SK-N-SH treated with all-trans-retinoic acid at 6 μM for 48 hours (cell line): ENCODE measurements at regions not wholly inside any gene's neighbourhood (a gene's known extent, or its start where the extent isn't known, plus 50 kb on each side); places are given as distances from the start of the nearest gene placed in this dataset.

Experiments used
- ATAC-seq: fragments of 200-7000 bp; cut with Tn5 transposase; 3 replicates; pipeline ENCODE4 v1.9.1; 2020; ENCODE audit warnings: mild to moderate bottlenecking, moderate library complexity
- ARNTL ChIP-seq: fragments of 450-650 bp; formaldehyde crosslinking; IDR thresholded peaks from 2 replicates; pipeline ENCODE4 v1.5.0; 2020; ENCODE audit warnings: low read depth, mild to moderate bottlenecking, moderate library complexity, borderline replicate concordance
- BACH2 ChIP-seq: fragments of 250-450 bp; sonication (Bioruptor Pico); IDR thresholded peaks from 2 replicates; pipeline ENCODE4 v1.9.0; 2021; ENCODE audit warnings: mild to moderate bottlenecking, borderline replicate concordance
- ESRRG ChIP-seq: fragments of 250-450 bp; sonication (Bioruptor Pico); IDR thresholded peaks from 2 replicates; pipeline ENCODE4 v1.6.1; 2021; ENCODE audit warnings: mild to moderate bottlenecking
- GLIS3 ChIP-seq: fragments of 250-450 bp; sonication (Bioruptor Pico); IDR thresholded peaks from 2 replicates; pipeline ENCODE4 v1.5.0; 2020; ENCODE audit warnings: mild to moderate bottlenecking, moderate library complexity
- ISL1 ChIP-seq: fragments of 250-450 bp; sonication (Bioruptor Pico); IDR thresholded peaks from 2 replicates; pipeline ENCODE4 v2.1.2; 2022; ENCODE audit warnings: mild to moderate bottlenecking, moderate library complexity
- OSR1 ChIP-seq: fragments of 250-450 bp; sonication (Bioruptor Pico); IDR thresholded peaks from 2 replicates; pipeline ENCODE4 v1.8.0; 2022; ENCODE audit warnings: moderate library complexity, mild to moderate bottlenecking, inconsistent platforms
- PPARA ChIP-seq: fragments of 250-450 bp; sonication (Bioruptor Pico); IDR thresholded peaks from 2 replicates; pipeline ENCODE4 v1.5.0; 2020; ENCODE audit warnings: mild to moderate bottlenecking, borderline replicate concordance
- RARB ChIP-seq: fragments of 250-450 bp; sonication (Bioruptor Pico); IDR thresholded peaks from 2 replicates; pipeline ENCODE4 v1.8.0; 2021; ENCODE audit warnings: mild to moderate bottlenecking, moderate library complexity
- SNAI2 ChIP-seq: fragments of 250-450 bp; sonication (Bioruptor Pico); IDR thresholded peaks from 2 replicates; pipeline ENCODE4 v1.5.0; 2020; ENCODE audit warnings: mild to moderate bottlenecking, moderate library complexity
- TCF4 ChIP-seq: fragments of 250-450 bp; sonication (Bioruptor Pico); IDR thresholded peaks from 2 replicates; pipeline ENCODE4 v1.8.0; 2021; ENCODE audit warnings: mild to moderate bottlenecking, moderate library complexity, borderline replicate concordance
- TOX ChIP-seq: fragments of 250-450 bp; sonication (Bioruptor Pico); IDR thresholded peaks from 2 replicates; pipeline ENCODE4 v1.8.0; 2021; ENCODE audit warnings: mild to moderate bottlenecking, moderate library complexity, borderline replicate concordance
- ZC3H10 ChIP-seq: fragments of 250-450 bp; sonication (Bioruptor Pico); IDR thresholded peaks from 2 replicates; pipeline ENCODE4 v1.5.1; 2021; ENCODE audit warnings: mild to moderate bottlenecking, moderate library complexity
- ZFP3 ChIP-seq: fragments of 250-450 bp; sonication (Bioruptor Pico); IDR thresholded peaks from 2 replicates; pipeline ENCODE4 v1.5.0; 2020; ENCODE audit warnings: mild to moderate bottlenecking, moderate library complexity
- ZFP30 ChIP-seq: fragments of 450-650 bp; formaldehyde crosslinking; IDR thresholded peaks from 2 replicates; pipeline ENCODE4 v1.5.0; 2022; ENCODE audit warnings: mild to moderate bottlenecking, moderate library complexity
- ZNF565 ChIP-seq: fragments of 450-650 bp; formaldehyde crosslinking; conservative IDR thresholded peaks from 2 replicates; pipeline ENCODE4 v1.5.0; 2020; ENCODE audit warnings: low read depth, mild to moderate bottlenecking, moderate library complexity
- ZNF8 ChIP-seq: fragments of 450-650 bp; formaldehyde crosslinking; IDR thresholded peaks from 2 replicates; pipeline ENCODE4 v1.5.0; 2020; ENCODE audit warnings: mild to moderate bottlenecking, moderate library complexity
- TF ChIP-seq, protein P1 (sequence below): fragments of 250-450 bp; sonication (Bioruptor Pico); IDR thresholded peaks from 2 replicates; pipeline ENCODE4 v1.5.1; 2021; ENCODE audit warnings: mild to moderate bottlenecking, moderate library complexity
- TF ChIP-seq, protein P2 (sequence below): fragments of 250-450 bp; sonication (Bioruptor Pico); IDR thresholded peaks from 2 replicates; pipeline ENCODE4 v1.8.0; 2020; ENCODE audit warnings: mild to moderate bottlenecking, moderate library complexity, borderline replicate concordance
- TF ChIP-seq, protein P3 (sequence below): fragments of 250-450 bp; sonication (Bioruptor Pico); IDR thresholded peaks from 2 replicates; pipeline ENCODE4 v1.8.0; 2021; ENCODE audit warnings: low read depth, mild to moderate bottlenecking, moderate library complexity, borderline replicate concordance
- TF ChIP-seq, protein P4 (sequence below): fragments of 250-450 bp; sonication (Bioruptor Pico); IDR thresholded peaks from 2 replicates; pipeline ENCODE4 v1.5.1; 2020; ENCODE audit warnings: low read depth, mild to moderate bottlenecking, moderate library complexity
- TF ChIP-seq, protein P5 (sequence below): fragments of 250-450 bp; sonication (Bioruptor Pico); IDR thresholded peaks from 2 replicates; pipeline ENCODE4 v1.5.0; 2020; ENCODE audit warnings: mild to moderate bottlenecking, moderate library complexity

DNA sequence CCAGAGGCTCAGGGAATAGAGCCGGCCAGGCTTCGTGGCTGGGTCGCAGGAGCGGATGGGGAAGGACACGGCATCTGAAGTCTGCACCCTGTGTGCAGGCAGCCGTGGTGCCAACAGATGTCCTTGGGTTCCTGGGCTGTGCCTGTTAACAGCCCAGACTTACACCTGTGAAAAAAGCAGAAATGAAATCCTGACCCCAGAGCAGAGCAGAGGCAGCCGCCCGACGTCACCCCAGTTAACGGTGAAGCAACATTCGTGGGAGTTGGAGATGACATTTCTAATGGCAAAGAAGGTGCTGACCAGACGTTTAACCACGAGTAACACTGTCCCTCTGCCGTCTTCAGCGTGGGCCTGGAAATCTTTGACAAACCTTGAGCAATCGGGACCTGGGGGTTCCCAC lies 200.3 kb upstream of the DIO3 start:
- TF ChIP-seq ZC3H10 (CRISPR knock-in tag): no peak
- TF ChIP-seq, protein P1, sequence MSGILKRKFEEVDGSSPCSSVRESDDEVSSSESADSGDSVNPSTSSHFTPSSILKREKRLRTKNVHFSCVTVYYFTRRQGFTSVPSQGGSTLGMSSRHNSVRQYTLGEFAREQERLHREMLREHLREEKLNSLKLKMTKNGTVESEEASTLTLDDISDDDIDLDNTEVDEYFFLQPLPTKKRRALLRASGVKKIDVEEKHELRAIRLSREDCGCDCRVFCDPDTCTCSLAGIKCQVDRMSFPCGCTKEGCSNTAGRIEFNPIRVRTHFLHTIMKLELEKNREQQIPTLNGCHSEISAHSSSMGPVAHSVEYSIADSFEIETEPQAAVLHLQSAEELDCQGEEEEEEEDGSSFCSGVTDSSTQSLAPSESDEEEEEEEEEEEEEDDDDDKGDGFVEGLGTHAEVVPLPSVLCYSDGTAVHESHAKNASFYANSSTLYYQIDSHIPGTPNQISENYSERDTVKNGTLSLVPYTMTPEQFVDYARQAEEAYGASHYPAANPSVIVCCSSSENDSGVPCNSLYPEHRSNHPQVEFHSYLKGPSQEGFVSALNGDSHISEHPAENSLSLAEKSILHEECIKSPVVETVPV (CRISPR knock-in tag): no peak
- TF ChIP-seq ZFP3 (CRISPR knock-in tag): no peak
- TF ChIP-seq BACH2 (CRISPR knock-in tag): no peak
- TF ChIP-seq ARNTL (CRISPR knock-in tag): no peak
- no peak for TF ChIP-seq GLIS3 (CRISPR knock-in tag)
- TF ChIP-seq, protein P2, sequence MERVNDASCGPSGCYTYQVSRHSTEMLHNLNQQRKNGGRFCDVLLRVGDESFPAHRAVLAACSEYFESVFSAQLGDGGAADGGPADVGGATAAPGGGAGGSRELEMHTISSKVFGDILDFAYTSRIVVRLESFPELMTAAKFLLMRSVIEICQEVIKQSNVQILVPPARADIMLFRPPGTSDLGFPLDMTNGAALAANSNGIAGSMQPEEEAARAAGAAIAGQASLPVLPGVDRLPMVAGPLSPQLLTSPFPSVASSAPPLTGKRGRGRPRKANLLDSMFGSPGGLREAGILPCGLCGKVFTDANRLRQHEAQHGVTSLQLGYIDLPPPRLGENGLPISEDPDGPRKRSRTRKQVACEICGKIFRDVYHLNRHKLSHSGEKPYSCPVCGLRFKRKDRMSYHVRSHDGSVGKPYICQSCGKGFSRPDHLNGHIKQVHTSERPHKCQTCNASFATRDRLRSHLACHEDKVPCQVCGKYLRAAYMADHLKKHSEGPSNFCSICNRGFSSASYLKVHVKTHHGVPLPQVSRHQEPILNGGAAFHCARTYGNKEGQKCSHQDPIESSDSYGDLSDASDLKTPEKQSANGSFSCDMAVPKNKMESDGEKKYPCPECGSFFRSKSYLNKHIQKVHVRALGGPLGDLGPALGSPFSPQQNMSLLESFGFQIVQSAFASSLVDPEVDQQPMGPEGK: no peak
- no peak for TF ChIP-seq ISL1
- no peak for TF ChIP-seq OSR1 (CRISPR knock-in tag)
- TF ChIP-seq ESRRG (CRISPR knock-in tag): no peak
- TF ChIP-seq, protein P3, sequence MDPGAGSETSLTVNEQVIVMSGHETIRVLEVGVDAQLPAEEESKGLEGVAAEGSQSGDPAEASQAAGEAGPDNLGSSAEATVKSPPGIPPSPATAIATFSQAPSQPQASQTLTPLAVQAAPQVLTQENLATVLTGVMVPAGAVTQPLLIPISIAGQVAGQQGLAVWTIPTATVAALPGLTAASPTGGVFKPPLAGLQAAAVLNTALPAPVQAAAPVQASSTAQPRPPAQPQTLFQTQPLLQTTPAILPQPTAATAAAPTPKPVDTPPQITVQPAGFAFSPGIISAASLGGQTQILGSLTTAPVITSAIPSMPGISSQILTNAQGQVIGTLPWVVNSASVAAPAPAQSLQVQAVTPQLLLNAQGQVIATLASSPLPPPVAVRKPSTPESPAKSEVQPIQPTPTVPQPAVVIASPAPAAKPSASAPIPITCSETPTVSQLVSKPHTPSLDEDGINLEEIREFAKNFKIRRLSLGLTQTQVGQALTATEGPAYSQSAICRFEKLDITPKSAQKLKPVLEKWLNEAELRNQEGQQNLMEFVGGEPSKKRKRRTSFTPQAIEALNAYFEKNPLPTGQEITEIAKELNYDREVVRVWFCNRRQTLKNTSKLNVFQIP (CRISPR knock-in tag): no peak
- no peak for TF ChIP-seq PPARA (CRISPR knock-in tag)
- TF ChIP-seq SNAI2 (CRISPR knock-in tag): no peak
- TF ChIP-seq TOX (CRISPR knock-in tag): no peak
- no peak for TF ChIP-seq ZFP30 (CRISPR knock-in tag)
- no peak for TF ChIP-seq TCF4 (CRISPR knock-in tag)
- ATAC-seq: no peak

DNA sequence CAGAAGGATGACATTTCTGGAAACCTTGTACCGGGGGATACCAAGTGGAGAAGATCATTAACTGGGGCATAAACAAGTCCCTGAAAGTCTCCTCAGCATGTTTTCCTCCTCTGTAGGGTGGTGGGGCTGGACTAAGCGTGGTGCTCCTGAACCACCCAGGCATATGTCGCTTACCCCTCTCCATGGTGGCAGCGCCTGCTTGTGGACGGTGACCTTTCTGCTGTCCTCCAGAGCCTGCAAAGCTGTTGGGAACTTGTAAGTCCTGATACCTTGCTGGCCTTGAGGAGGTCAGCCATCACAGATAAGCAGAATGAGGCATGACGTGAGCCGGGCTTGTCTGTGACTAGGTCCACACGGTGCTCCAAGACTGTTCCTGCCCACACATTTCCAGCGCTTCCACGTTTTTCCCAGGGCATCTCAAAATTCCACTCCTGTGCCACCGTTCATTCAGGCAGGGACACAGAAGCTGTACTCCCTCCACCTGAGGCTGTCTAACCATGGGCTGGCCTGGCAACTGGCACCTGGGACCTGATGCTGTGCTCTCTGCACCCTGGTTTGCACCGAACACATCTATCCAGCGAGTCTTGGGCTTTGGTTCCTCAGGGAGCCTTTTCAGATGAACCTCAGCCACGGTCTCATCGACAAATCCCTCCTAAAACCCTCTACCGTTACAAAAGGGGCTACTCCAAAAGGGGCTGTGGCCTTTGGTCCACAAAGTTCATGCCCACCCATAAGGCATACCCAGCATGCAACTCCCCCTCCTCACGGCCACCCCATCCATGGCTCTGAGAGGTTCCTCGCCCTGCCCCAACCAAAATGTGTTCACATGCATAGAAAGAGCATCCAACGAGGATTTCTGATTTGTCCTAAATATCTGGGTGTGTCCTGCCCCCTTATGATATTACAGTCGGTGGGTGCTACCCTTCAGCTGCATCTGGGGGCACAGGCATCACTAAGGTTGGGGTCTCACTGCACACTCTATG lies 199.6 kb upstream of the DIO3 start:
- ATAC-seq: no peak
- TF ChIP-seq, protein P4, sequence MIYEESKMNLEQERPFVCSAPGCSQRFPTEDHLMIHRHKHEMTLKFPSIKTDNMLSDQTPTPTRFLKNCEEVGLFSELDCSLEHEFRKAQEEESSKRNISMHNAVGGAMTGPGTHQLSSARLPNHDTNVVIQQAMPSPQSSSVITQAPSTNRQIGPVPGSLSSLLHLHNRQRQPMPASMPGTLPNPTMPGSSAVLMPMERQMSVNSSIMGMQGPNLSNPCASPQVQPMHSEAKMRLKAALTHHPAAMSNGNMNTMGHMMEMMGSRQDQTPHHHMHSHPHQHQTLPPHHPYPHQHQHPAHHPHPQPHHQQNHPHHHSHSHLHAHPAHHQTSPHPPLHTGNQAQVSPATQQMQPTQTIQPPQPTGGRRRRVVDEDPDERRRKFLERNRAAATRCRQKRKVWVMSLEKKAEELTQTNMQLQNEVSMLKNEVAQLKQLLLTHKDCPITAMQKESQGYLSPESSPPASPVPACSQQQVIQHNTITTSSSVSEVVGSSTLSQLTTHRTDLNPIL: no peak
- TF ChIP-seq RARB (CRISPR knock-in tag) (no peak), ZNF565 (CRISPR knock-in tag) (no peak), TCF4 (CRISPR knock-in tag) (no peak), ZFP3 (CRISPR knock-in tag) (no peak), GLIS3 (CRISPR knock-in tag) (no peak), TOX (CRISPR knock-in tag) (no peak), ZNF8 (no peak)
- TF ChIP-seq, protein P2: no peak
- TF ChIP-seq, protein P5, sequence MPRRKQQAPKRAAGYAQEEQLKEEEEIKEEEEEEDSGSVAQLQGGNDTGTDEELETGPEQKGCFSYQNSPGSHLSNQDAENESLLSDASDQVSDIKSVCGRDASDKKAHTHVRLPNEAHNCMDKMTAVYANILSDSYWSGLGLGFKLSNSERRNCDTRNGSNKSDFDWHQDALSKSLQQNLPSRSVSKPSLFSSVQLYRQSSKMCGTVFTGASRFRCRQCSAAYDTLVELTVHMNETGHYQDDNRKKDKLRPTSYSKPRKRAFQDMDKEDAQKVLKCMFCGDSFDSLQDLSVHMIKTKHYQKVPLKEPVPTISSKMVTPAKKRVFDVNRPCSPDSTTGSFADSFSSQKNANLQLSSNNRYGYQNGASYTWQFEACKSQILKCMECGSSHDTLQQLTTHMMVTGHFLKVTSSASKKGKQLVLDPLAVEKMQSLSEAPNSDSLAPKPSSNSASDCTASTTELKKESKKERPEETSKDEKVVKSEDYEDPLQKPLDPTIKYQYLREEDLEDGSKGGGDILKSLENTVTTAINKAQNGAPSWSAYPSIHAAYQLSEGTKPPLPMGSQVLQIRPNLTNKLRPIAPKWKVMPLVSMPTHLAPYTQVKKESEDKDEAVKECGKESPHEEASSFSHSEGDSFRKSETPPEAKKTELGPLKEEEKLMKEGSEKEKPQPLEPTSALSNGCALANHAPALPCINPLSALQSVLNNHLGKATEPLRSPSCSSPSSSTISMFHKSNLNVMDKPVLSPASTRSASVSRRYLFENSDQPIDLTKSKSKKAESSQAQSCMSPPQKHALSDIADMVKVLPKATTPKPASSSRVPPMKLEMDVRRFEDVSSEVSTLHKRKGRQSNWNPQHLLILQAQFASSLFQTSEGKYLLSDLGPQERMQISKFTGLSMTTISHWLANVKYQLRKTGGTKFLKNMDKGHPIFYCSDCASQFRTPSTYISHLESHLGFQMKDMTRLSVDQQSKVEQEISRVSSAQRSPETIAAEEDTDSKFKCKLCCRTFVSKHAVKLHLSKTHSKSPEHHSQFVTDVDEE (CRISPR knock-in tag): no peak
- TF ChIP-seq, all 23 proteins: peak for 0
